CD14-positive monocyte (primary cell): ENCODE measurements at regions not wholly inside any gene's neighbourhood (a gene's known extent, or its start where the extent isn't known, plus 50 kb on each side); places are given as distances from the start of the nearest gene placed in this dataset.

Experiments used
- DNase-seq, 3 donors: peaks; one replicate each; pipeline ENCODE4 v3.0.0-alpha.2; 2011 to 2022
- H2AFZ ChIP-seq: 2 replicates; pipeline ENCODE4 v1.6.0; 2012; ENCODE audit warnings: mild to moderate bottlenecking, low read depth, low read length, inconsistent platforms; ENCODE audit not compliant: insufficient read depth, poor library complexity, severe bottlenecking
- H3K27ac ChIP-seq, 2 donors: 1 replicate in 1 of 2; 2 replicates in 1 of 2; pipeline ENCODE4 v1.5.1; 2012 to 2013; ENCODE audit warnings: low read length in 2 of 2, control low read depth in 1 of 2, inconsistent platforms in 1 of 2, low read depth in 1 of 2, mild to moderate bottlenecking in 1 of 2
- H3K27me3 ChIP-seq, 2 donors: one replicate each; pipeline versions ENCODE4 v1.6.0 to v1.6.1; 2011 to 2013; ENCODE audit warnings: low read length in 2 of 2; ENCODE audit not compliant: control insufficient read depth in 2 of 2, insufficient read depth in 2 of 2
- H3K36me3 ChIP-seq, 2 donors: replicated peaks in 1 of 2; 1 replicate in 1 of 2; 2 replicates in 1 of 2; pipeline versions ENCODE4 v1.5.1 to v1.6.1; 2012 to 2013; ENCODE audit warnings: low read length in 2 of 2, control low read depth in 1 of 2, inconsistent platforms in 1 of 2, mild to moderate bottlenecking in 1 of 2; ENCODE audit not compliant: insufficient read depth in 2 of 2, control insufficient read depth in 1 of 2
- H3K4me1 ChIP-seq, 2 donors: 1 replicate in 1 of 2; 2 replicates in 1 of 2; pipeline versions ENCODE4 v1.5.1 to v1.6.1; 2012 to 2013; ENCODE audit warnings: low read length in 2 of 2, control low read depth in 1 of 2, inconsistent platforms in 1 of 2, mild to moderate bottlenecking in 1 of 2, moderate library complexity in 1 of 2; ENCODE audit not compliant: insufficient read depth in 2 of 2, control insufficient read depth in 1 of 2
- H3K4me2 ChIP-seq: replicated peaks from 2 replicates; pipeline ENCODE3; 2012; ENCODE audit warnings: low read length, moderate library complexity, mild to moderate bottlenecking; ENCODE audit not compliant: poor library complexity, severe bottlenecking; ENCODE audit errors: extremely low read depth
- H3K4me3 ChIP-seq, 3 experiments: fragments of 200-600 bp in 1 of 3; sonication (generic) in 1 of 3; replicated peaks in 1 of 3; 1 replicate in 2 of 3; 2 replicates in 1 of 3; pipeline ENCODE4 v1.5.1; 2011 to 2013; ENCODE audit warnings: low read length in 3 of 3, mild to moderate bottlenecking in 3 of 3, control low read depth in 2 of 3, low read depth in 2 of 3, inconsistent platforms in 1 of 3, moderate library complexity in 1 of 3
- H3K79me2 ChIP-seq: 2 replicates; pipeline ENCODE4 v1.6.0; 2012; ENCODE audit warnings: mild to moderate bottlenecking, control low read depth, inconsistent platforms, low read length, moderate library complexity; ENCODE audit not compliant: insufficient read depth
- H3K9ac ChIP-seq: 2 replicates; pipeline ENCODE4 v1.6.0; 2017; ENCODE audit warnings: low read length, mild to moderate bottlenecking; ENCODE audit not compliant: insufficient read depth, poor library complexity, severe bottlenecking
- H3K9me3 ChIP-seq, 2 donors: replicated peaks in 1 of 2; 1 replicate in 1 of 2; 2 replicates in 1 of 2; pipeline versions ENCODE4 v1.5.1 to v1.6.1; 2012 to 2013; ENCODE audit warnings: low read length in 2 of 2, control low read depth in 1 of 2; ENCODE audit not compliant: control insufficient read depth in 1 of 2, insufficient read depth in 1 of 2
- H4K20me1 ChIP-seq: 2 replicates; pipeline ENCODE4 v1.6.0; 2012; ENCODE audit warnings: mild to moderate bottlenecking, low read length, control low read depth, moderate library complexity; ENCODE audit not compliant: insufficient read depth
- H3K27ac Mint-ChIP-seq, 7 donors: one replicate each; pipeline ENCODE4 v1.8.0; 2020; ENCODE audit warnings: mild to moderate bottlenecking in 7 of 7, mixed read lengths in 7 of 7, moderate library complexity in 6 of 7, inconsistent platforms in 2 of 7
- H3K27me3 Mint-ChIP-seq, 3 donors: one replicate each; pipeline ENCODE4 v1.8.0; 2021 to 2022; ENCODE audit warnings: low read depth in 3 of 3, mild to moderate bottlenecking in 3 of 3, mixed read lengths in 3 of 3, moderate library complexity in 3 of 3, inconsistent platforms in 1 of 3
- H3K36me3 Mint-ChIP-seq, 2 donors: one replicate each; pipeline ENCODE4 v1.8.0; 2020; ENCODE audit warnings: mixed read lengths in 2 of 2, inconsistent platforms in 1 of 2, mild to moderate bottlenecking in 1 of 2
- H3K4me1 Mint-ChIP-seq: one replicate; pipeline ENCODE4 v1.8.0; 2020; ENCODE audit warnings: mild to moderate bottlenecking, mixed read lengths
- H3K4me3 Mint-ChIP-seq, 2 donors: one replicate each; pipeline ENCODE4 v1.8.0; 2020; ENCODE audit warnings: mild to moderate bottlenecking in 2 of 2, mixed read lengths in 2 of 2, moderate library complexity in 1 of 2
- H3K9me3 Mint-ChIP-seq, 7 donors: one replicate each; pipeline ENCODE4 v1.8.0; 2020 to 2022; ENCODE audit warnings: mixed read lengths in 7 of 7, mild to moderate bottlenecking in 6 of 7, moderate library complexity in 6 of 7, inconsistent platforms in 2 of 7
- CTCF ChIP-seq: fragments of 200-600 bp; IDR thresholded peaks from one replicate; pipeline ENCODE4 v1.8.0; 2022; ENCODE audit warnings: antibody characterized with exemption, mild to moderate bottlenecking
- WGBS: methylation state at CpG from one replicate; pipeline ENCODE4 v1.1.5; 2013; ENCODE audit warnings: missing lambda C conversion rate; ENCODE audit not compliant: insufficient coverage; 5-methylcytosine and 5-hydroxymethylcytosine counted together
- intact Hi-C, 2 donors: fragments of 100-400 bp; cut with micrococcal nuclease; formaldehyde crosslinking; loops; one replicate each; pipeline versions ENCODE4 v1.15.0 to v1.15.1; 2023

DNA sequence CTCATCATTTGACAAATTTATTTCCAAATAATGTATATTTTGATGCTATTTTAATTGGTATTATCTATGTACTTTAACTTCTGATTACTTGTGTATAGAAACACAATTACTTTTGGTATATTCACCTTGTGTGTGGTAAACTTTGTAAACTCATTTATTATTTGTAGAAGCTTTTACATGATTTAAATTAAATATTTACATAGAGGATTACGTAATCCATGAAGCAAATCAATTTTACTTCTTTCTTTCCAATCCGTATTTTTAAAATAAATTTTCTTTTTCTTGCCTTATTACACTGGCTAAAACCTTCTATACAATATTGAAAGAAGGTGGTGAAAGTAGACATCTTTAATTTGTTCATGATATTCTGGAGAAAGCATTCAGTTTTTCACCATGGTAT is 540.2 kb downstream of the MMUT start:
- intact Hi-C loops = no loop called here
- no peak for TF ChIP-seq CTCF

GRCh38 chr6:48919555-48919954 is 543.5 kb downstream of the MMUT start:
- no peaks in the 10 kb centered on the region for H3K36me3 Mint-ChIP-seq
- TF ChIP-seq CTCF = no peak
- peaks cover 7 to 8% of the 10 kb centered on the region in 2 donors for H3K9me3 ChIP-seq
- no peak overlapping the region for H3K27ac ChIP-seq
- no peak overlapping the region for H3K4me2 ChIP-seq
- H3K4me3 Mint-ChIP-seq = no peak overlapping the region
- H3K27me3 ChIP-seq = no peaks in the 10 kb centered on the region
- intact Hi-C loops = no loop called here
- no peaks in the 10 kb centered on the region for H3K4me1 ChIP-seq
- no peak overlapping the region for H3K4me3 ChIP-seq
- H3K79me2 ChIP-seq = no peaks in the 10 kb centered on the region
- no peak overlapping the region for H3K9ac ChIP-seq
- no peaks in the 10 kb centered on the region for H3K4me1 Mint-ChIP-seq
- H3K9me3 Mint-ChIP-seq = peaks cover 0 to 13% (median 5%) of the 10 kb centered on the region in 7 donors
- no peak overlapping the region for H3K27ac Mint-ChIP-seq
- H2AFZ ChIP-seq = no peak overlapping the region
- H3K27me3 Mint-ChIP-seq = no peaks in the 10 kb centered on the region
- DNase-seq = no peak
- H3K36me3 ChIP-seq = no peaks in the 10 kb centered on the region
- H4K20me1 ChIP-seq = no peaks in the 10 kb centered on the region

More for the DNA sequence above, 540.2 kb downstream of the MMUT start:
- Histone ChIP-seq H3K79me2 (no peaks in the 10 kb centered on the region), H3K4me1 (no peaks in the 10 kb centered on the region), H3K9me3 (peaks cover 7 to 8% of the 10 kb centered on the region in 2 donors), H3K4me2 (no peak overlapping the region), H3K36me3 (no peaks in the 10 kb centered on the region), H4K20me1 (no peaks in the 10 kb centered on the region), H3K27me3 (no peaks in the 10 kb centered on the region), H2AFZ (no peak overlapping the region), H3K4me3 (no peak overlapping the region), H3K27ac (no peak overlapping the region), H3K9ac (no peak overlapping the region)
- Mint-ChIP-seq H3K36me3 (no peaks in the 10 kb centered on the region), H3K27me3 (no peaks in the 10 kb centered on the region), H3K9me3 (peaks cover 0 to 11% (median 3%) of the 10 kb centered on the region in 7 donors), H3K27ac (no peak overlapping the region), H3K4me3 (no peak overlapping the region), H3K4me1 (no peaks in the 10 kb centered on the region)
- WGBS = no CpG with 5 or more reads among the region's 2 CpGs
- DNase-seq = no peak
